NCI-H2171 treated with DMSO at 0.1 percent for 48 hours (cell line): ENCODE measurements at regions not wholly inside any gene's neighbourhood (a gene's known extent, or its start where the extent isn't known, plus 50 kb on each side); places are given as distances from the start of the nearest gene placed in this dataset.

Experiments
- DNase-seq: peaks from one replicate; lab custom pipeline; 2025; lab: John Stamatoyannopoulos, UW

DNA sequence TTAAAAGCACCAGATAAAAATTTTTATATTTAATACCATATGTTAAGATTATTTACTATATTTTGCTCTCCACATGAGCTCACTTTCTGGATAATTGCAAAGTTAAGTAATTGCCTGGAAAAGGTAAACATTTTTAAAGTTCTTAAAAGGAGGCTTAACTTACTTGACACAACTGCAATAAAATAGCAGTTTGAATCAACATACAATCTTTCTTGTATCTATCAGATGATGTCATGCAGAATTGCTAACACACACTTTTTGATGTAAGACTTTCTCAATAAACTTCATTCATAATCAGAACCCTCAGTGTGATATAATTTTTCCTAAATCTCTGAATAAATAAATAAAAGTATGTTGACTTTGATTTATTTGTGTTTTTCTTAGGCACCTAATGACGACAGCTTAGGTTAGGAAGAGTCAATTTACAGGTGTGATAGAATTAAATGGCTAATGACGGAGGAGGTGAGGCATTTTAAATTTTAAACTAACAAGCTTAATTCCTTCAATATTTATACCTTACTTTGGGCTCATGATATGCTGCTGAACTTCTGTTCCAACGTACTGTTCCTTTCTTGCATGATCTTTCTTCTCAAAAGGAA is 99.5 kb downstream of the LYPLAL1 start:
- DNase-seq: no peak

DNA sequence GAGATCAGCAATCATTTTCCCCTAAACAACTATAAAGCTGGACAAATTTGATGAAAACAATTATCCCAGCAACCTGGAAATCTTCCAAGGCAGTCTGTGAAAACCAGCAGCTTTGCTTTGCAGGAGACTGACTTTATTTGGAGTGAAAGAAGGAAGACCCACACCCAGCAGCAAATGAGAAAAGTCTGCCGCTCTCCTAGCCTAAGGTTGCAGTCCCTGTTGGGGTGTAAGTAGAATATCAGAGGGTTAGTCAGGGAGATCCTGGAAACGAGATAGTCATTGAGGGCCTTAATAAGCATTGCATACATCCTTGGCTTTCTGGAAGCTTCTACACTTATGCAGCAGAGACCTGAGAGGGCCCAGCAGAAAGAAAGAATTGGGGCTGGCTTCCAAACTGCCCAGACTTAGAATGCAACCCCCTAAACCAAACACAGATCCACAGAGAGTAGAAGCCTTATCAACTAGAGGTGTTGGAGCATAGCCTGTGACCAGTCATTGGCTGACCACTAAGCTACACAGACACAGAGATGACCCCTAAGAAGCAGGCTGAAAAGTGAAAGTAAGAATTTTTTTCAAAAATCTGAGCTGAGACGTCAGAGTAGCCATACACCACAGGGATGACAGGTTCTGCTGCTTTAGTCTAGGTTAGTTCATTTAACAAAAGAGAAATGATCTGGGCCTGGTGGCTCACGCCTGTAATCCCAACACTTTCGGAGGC is 98.3 kb downstream of the LYPLAL1 start:
- DNase-seq: no peak

DNA sequence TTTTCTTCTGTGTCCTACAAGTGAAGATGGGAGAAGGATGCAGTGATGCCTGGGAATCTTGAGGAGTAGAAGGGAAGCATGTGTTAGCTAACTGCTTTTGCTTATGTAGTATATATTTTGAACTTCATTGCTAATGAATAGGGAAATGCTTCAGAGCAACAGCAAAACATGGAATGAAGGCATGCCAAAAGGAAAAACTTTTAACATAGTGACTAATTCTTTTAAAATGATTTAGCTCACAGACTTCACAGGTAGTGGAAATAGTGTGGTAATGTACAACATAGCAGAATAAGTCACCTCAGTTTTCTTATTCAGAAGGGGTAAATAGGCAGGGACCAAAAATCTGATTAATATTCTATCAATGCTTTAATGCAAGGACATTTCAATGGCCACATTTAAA is 95.5 kb downstream of the LYPLAL1 start:
- no peak for DNase-seq

DNA sequence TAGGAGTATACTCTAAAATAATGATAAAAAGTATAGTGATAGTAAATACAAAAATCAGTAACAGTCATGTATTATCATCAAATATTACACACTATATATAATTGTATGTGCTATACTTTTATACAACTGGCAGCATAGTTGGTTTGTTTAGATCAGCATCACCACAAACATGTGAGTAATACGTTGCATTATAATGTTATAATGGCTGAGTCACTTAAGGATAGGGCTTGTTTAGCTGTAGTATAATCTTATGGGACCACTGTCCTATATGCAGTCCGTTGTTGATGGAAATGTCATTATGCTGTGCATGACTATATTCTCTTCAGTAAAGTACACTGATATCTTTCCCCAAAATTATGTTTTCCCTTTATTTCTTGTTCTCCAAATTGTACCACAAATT is 92.8 kb downstream of the LYPLAL1 start:
- DNase-seq: no peak

GRCh38 chr1:219265026-219265515 is 91.4 kb downstream of the LYPLAL1 start:
- DNase-seq: no peak

DNA sequence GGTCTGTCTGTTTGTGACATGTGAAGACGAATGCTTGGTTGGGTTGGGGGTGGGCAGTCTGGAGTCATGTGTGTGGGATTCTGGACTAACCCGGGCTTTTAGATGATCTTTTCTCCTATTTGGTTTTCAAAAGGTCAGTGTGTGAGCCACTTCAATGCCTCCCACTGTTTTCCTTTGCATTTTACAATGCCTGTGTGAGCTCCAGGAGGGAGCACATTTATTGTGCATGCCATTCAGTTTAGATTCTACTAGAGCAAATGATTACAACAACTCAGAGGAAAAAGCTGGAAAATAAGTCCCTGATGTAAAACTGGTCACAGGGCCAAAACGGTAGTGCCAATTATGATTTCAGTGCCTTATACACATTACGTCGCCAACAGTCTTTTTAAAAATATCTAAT is 90.9 kb downstream of the LYPLAL1 start:
- no peak for DNase-seq
